GM21717 (cell line): ENCODE measurements at regions not wholly inside any gene's neighbourhood (a gene's known extent, or its start where the extent isn't known, plus 50 kb on each side); places are given as distances from the start of the nearest gene placed in this dataset.
"Not testable (repeated sequence)": the region's sequence is repeated elsewhere in the genome, so short reads cannot be mapped to it uniquely, and the experiment has no call there.

Experiments
- ATAC-seq: cut with Tn5 transposase; IDR thresholded peaks from one replicate; pipeline ENCODE4 v1.9.1; 2021; ENCODE audit warnings: mild to moderate bottlenecking, moderate library complexity; ENCODE audit not compliant: unreplicated experiment

GRCh38 chr9:68593760-68594159 is 53.1 kb upstream of the TMEM252 start:
- ATAC-seq: not testable (repeated sequence)

DNA sequence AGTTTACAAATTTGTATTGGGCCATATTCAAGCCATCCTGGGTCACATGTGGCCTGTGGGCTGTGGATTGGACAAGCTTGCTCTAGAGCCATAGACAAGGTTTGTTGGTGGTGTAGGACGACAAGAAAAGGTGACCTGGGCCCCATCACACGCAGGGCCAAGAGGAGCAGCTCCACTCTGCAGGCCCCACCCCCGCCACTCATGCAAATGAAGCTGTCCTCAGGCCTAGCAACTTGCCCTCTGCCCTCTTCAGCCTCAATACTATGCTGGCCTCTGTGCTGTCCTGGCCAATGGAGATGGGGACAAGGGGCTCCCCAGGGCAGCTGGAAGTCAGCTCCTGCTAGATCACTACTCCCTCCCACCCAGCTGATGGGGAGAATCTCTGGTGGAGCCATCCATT is 55.2 kb upstream of the TMEM252 start:
- ATAC-seq: no peak

GRCh38 chr9:68597362-68597997 is 56.8 kb upstream of the TMEM252 start:
- no peak for ATAC-seq

DNA sequence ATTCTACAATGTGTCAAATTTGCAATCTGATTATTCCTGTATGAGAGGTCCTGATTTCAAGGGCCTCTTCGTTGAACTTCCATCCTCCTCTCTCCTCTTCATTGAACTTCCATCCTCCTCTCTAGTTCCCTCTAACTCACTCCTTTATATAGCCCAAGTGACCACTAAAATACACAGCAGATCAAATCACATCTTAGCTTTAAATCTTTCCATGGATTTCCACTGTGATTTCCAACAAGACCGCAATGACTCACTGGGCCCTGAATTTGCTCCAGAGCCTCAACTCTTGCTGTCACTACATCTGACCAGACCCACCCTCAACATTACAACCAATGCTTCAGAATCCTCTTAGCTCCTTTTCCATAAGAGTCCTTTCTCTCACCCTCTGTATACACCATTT is 59.1 kb upstream of the TMEM252 start:
- ATAC-seq: no peak

GRCh38 chr9:68601081-68601480 is 60.4 kb upstream of the TMEM252 start:
- no peak for ATAC-seq

DNA sequence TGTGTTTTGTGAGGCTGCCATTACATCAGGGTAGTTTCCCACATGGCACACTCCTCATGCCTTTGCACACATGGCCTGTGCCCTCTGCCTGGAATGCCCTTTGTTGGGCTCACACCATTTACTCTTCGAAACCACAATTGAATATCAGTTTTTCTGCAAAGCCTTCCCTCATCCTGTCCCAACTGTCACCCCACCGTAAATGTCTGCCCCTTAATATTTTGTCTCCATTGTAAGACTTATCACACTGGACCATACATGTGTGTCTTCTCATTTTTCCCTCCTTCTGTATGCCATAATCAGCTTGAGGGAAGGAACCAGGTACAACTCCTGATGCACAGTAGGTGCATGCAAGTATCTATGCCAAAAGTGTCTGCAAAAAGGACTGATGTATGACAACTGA is 62.7 kb upstream of the TMEM252 start:
- no peak for ATAC-seq

- ATAC-seq: no peak
Observed at GRCh38 chr9:68608763-68609162, 68.1 kb upstream of the TMEM252 start.

DNA sequence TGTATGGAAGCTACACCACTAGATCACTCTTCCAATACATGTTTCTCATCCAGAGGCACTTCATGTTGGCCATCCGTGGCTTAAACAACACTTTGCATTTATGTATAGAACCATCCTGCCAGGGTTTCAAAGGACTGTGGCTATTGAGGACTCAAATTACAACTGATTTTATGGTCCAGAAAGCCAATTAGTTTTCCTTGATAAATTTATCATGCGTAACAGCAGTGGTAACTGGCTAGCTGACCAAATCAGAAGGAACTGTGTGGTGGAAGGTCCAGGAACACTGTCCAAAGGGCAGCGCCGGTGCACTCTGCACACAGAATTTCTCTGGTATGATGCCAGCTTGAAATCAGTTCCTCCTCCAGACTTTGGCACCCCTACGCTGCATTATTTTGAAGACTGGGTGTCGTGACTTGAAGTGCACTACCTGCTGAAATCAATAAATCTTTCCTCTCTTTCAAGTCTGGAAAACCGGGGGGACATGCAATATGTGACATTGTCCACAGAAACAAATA is 69.3 kb upstream of the TMEM252 start:
- no peak for ATAC-seq

GRCh38 chr9:68614121-68614520 is 73.4 kb upstream of the TMEM252 start:
- ATAC-seq: no peak

- not testable (repeated sequence) for ATAC-seq
Observed at GRCh38 chr9:68617011-68617410, 76.3 kb upstream of the TMEM252 start.

DNA sequence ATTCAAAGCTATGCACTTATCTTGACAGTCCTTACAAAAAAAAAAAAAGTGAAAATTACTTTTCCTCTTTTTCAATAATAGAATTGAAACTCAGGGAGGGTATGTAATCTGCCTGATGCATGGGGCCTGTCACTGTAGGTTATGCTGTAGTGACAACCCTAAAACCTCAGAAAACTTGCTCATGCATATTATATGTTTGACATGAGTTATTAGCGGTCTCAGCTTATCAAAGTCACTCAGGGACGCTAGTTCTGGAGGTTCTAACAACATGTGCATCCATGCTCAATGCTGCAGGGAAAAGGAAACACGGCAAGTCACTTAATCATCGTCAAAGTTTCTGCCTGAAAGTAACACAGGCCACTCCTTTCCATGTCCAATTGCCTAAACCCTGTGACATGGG is 78.4 kb upstream of the TMEM252 start:
- ATAC-seq: no peak

DNA sequence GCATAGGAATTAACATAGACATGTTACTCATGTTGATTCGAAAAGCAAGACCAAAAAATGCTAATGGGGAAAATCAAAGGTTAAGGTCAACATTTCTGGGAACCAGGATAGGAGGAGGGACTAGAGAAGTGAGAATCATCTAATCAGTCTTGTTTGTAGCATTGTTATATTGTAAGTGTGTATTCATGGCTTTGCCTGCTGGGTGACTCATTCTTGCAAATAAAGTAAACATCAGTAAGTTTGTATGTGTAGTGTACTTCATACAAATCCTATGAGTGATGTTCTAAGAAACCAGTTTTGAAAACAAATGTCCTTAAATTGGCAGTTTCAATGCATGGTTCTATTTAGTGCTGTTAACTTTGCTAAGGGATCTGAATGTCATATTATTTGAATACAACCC is 79.0 kb upstream of the TMEM252 start:
- ATAC-seq: no peak

GRCh38 chr9:68625559-68625958 is 79.5 kb upstream of the PIP5K1B start:
- ATAC-seq: no peak

DNA sequence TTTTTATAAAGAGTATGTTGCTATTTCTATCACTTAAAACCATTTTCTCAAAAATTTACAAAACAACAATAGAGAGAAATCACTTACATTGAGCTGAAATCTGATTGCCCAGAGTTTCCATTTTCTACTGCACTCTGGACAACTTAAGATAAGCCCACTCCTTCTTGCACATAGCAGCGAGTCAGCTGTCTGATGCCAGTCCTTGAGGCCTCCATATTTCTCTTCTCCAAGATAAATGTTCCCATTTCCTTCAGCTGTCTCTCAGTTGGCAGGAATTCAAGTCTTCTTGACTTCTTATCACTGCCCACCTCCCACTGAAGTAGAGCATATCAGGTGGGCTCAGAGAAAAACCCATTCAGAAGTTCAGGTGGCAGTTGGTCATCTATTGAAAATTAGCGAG is 78.5 kb upstream of the PIP5K1B start:
- ATAC-seq: no peak

DNA sequence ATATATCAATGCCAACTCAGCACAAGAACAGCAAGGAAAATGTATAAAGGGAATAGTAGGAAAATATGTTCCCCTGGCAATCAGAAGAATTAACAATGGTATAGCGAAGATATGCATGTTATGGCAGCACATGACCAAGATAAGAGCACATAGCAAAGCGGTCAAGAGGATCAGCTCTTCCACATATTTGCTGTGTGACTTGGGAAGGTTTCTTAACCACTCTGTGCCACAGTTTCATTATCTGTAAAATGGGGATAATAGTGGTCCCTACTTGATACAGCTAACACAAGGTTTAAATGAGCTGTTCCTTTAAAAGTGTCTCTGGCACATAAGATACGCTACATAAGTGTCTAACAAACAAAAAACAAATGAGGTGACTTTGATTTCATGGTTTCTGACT is 77.9 kb upstream of the PIP5K1B start:
- no peak for ATAC-seq

DNA sequence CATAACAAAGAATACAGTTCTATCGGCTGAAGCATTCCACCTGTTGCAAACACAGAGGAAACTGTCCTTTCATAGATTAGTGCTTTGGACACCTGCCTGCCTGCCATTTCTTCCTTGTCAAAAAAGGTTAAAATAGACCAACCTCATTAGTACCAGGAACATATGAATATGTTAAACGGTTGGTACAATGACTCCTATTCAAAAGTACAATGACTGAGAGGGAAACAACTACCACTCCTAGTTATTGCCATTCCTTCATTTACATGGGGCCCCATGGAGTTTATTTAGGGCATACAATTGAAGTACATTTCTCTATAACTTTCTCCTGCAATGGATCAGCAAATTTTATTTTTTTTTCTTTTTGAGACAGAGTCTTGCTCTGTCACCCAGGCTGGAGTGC is 77.4 kb upstream of the PIP5K1B start:
- ATAC-seq: no peak

- ATAC-seq: no peak
Observed at GRCh38 chr9:68629042-68629441, 76.0 kb upstream of the PIP5K1B start.

GRCh38 chr9:68631811-68632210 is 73.2 kb upstream of the PIP5K1B start:
- ATAC-seq: no peak

DNA sequence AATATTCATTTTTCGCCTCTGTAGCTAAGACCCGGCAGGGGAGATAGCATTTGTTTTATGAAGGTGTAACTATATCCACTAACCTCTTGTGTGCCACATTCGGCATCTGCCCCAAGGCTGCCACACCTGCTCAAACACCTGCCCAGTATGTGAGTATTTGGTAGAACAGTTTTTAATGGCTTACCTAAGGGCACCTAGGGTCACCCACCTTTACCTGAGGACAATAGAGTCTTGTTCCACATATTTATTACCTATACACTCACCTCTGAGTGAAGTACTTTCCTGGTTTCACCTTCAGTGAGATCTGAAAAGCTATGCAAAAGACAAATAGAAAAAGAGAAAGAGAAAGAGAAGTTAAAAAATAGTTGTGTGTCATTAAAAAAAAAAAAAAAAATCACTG is 68.0 kb upstream of the PIP5K1B start:
- no peak for ATAC-seq

GRCh38 chr9:68639261-68639660 is 65.8 kb upstream of the PIP5K1B start:
- ATAC-seq: not testable (repeated sequence)

DNA sequence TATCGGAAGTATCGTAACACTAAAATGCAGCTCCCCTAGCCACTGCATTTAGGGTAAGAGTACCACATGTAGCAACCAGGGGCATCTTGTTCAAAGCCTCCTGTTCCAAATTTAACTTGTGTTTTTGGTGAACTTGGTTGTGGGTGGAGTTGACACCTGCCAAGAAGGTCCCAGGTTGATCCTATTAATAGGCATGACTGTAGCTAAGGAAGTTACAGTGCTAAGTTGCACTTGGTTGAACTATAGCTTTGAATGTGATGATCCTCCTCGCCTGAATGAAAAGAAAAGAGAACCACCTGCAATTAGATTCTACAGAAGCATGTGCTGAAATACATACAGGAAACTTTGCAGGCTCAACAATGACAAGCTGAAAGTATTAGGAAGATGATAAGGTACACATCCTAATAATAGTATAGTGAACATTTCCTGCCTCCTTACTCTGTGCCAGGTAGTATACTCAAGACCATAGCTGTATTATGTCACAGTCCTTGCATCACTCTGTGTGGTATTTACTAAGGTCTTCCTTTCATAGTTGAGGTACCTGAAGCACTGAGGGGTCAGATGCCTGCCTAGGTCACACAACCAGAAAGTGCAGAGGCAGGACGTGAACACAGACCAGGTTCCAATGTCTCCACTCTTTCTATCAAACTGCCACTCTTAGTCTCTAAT is 64.5 kb upstream of the PIP5K1B start:
- no peak for ATAC-seq

DNA sequence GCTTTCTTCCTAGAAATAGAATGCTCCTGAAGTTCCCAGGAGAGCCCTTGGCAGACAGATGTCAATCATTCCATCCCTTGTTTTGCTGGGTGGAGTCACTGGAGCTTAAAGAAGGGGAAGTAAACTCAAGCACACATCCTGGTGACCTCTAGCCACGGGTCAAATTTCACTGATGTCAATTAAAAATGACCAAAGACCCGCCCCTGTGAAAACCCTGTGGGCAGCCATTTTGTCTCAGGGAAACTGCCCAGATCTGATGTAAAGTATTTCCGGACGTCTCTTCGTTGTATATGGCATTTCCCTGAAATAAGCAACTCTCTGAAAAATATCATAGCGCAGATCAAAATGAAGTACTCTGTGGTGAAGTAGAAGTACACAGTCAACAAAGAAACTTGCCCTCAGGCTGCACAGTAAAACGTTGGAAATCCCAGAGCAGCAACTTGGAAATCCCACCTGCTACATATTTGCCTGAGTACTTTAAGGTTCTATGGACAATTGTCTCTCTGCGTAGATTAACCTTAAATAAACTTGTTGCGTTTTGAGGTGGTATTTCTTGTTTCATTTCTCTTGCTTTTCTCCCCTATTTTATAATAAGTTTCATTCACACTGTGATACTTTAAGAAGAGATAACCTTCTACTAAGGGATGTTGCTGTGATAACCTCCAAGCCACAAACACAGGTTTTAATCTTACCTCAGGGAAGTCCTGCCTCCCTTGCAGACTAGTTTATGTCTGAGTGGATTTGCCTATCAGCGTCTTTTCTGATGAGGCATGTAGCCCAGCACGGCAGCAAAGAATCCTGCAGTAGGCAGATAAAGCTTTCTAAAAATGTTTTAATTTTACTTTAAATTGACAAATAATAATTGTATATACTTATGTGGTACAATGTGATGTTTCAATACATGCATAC is 60.9 kb upstream of the PIP5K1B start:
- ATAC-seq: peak; percentile 54
